GM18519 (cell line): ENCODE measurements at regions not wholly inside any gene's neighbourhood (a gene's known extent, or its start where the extent isn't known, plus 50 kb on each side); places are given as distances from the start of the nearest gene placed in this dataset.
"Not testable (repeated sequence)": the region's sequence is repeated elsewhere in the genome, so short reads cannot be mapped to it uniquely, and the experiment has no call there.

Experiments used
- ATAC-seq: cut with Tn5 transposase; IDR thresholded peaks from one replicate; pipeline ENCODE4 v1.9.1; 2021; ENCODE audit warnings: mild to moderate bottlenecking, moderate library complexity; ENCODE audit not compliant: unreplicated experiment, low FRiP score

GRCh38 chr3:177891569-177891968 lies 644.7 kb upstream of the KCNMB2 start:
- not testable (repeated sequence) for ATAC-seq

GRCh38 chr3:177893331-177893730 lies 642.9 kb upstream of the KCNMB2 start:
- no peak for ATAC-seq

GRCh38 chr3:177894081-177894728 lies 642.0 kb upstream of the KCNMB2 start:
- ATAC-seq = no peak

- no peak for ATAC-seq
Measured at GRCh38 chr3:177898185-177898584, 638.1 kb upstream of the KCNMB2 start.

- no peak for ATAC-seq
Measured at GRCh38 chr3:177899275-177900067, 636.8 kb upstream of the KCNMB2 start.

GRCh38 chr3:177902876-177903275 lies 633.4 kb upstream of the KCNMB2 start:
- no peak for ATAC-seq

GRCh38 chr3:177904621-177905020 lies 631.6 kb upstream of the KCNMB2 start:
- no peak for ATAC-seq

- ATAC-seq = no peak
Measured at GRCh38 chr3:177905173-177906125, 630.8 kb upstream of the KCNMB2 start.

GRCh38 chr3:177906126-177906511 lies 630.1 kb upstream of the KCNMB2 start:
- no peak for ATAC-seq

GRCh38 chr3:177906578-177907229 lies 629.5 kb upstream of the KCNMB2 start:
- ATAC-seq = no peak

GRCh38 chr3:177909530-177909929 lies 626.7 kb upstream of the KCNMB2 start:
- not testable (repeated sequence) for ATAC-seq

GRCh38 chr3:177914224-177914623 lies 622.0 kb upstream of the KCNMB2 start:
- no peak for ATAC-seq

GRCh38 chr3:177916461-177916860 lies 619.8 kb upstream of the KCNMB2 start:
- no peak for ATAC-seq

- ATAC-seq = no peak
Measured at GRCh38 chr3:177917234-177917861, 618.9 kb upstream of the KCNMB2 start.

GRCh38 chr3:177921153-177921552 lies 615.1 kb upstream of the KCNMB2 start:
- no peak for ATAC-seq

- ATAC-seq = no peak
Measured at GRCh38 chr3:177924261-177924660, 612.0 kb upstream of the KCNMB2 start.

- ATAC-seq = peak; percentile 28
Measured at GRCh38 chr3:177928172-177928873, 607.9 kb upstream of the KCNMB2 start.

GRCh38 chr3:177929310-177929709 lies 606.9 kb upstream of the KCNMB2 start:
- ATAC-seq = no peak

GRCh38 chr3:177930771-177931170 lies 605.5 kb upstream of the KCNMB2 start:
- ATAC-seq = no peak
